ENCODE measurements at regions not wholly inside any gene's neighbourhood (a gene's known extent, or its start where the extent isn't known, plus 50 kb on each side); places are given as distances from the start of the nearest gene placed in this dataset.

GRCh38 chr3:20523293-20523692 lies 337.3 kb upstream of the SGO1 start:
- TF ChIP-seq CTCF (IDR thresholded peaks at IDR 0.05): no peak
- no peak for TF ChIP-seq EZH2phosphoT487 (IDR thresholded peaks at IDR 0.05)
